ENCODE measurements at regions not wholly inside any gene's neighbourhood (a gene's known extent, or its start where the extent isn't known, plus 50 kb on each side); places are given as distances from the start of the nearest gene placed in this dataset.

- no peak for TF ChIP-seq SUZ12 (IDR thresholded peaks at IDR 0.05; ENCODE audit: low read length)
- no peak for TF ChIP-seq NANOG (IDR thresholded peaks at IDR 0.05; ENCODE audit: insufficient read depth, low read depth, low read length, poor library complexity, severe bottlenecking)
- TF ChIP-seq BACH1 (IDR thresholded peaks at IDR 0.05; ENCODE audit: low read length): no peak
- no peak for TF ChIP-seq SP1 (IDR thresholded peaks at IDR 0.05; ENCODE audit: low read depth, low read length)
- no peak for TF ChIP-seq ATF2 (IDR thresholded peaks at IDR 0.05; ENCODE audit: low read length)
- TF ChIP-seq EGR1 (IDR thresholded peaks at IDR 0.05; ENCODE audit: borderline replicate concordance, low read depth, low read length): no peak
- no peak for TF ChIP-seq JUN (IDR thresholded peaks at IDR 0.05; ENCODE audit: low read depth, low read length)
These were observed 437.9 kb downstream of the TXNL1 start (continued) for GRCh38 chr18:56200381-56200911.

Measured in H1 (cell line).